ENCODE measurements at regions not wholly inside any gene's neighbourhood (a gene's known extent, or its start where the extent isn't known, plus 50 kb on each side); places are given as distances from the start of the nearest gene placed in this dataset.

- DNase-seq (ENCODE audit: low read depth in 2 of 2) = no peak
These were observed 645.7 kb upstream of the TENM4 start for GRCh38 chr11:80086496-80087055.

- no peak for DNase-seq (ENCODE audit: low read depth in 2 of 2)
These were observed 644.7 kb upstream of the TENM4 start for GRCh38 chr11:80085563-80085962.

GRCh38 chr11:80084608-80085007 is 643.8 kb upstream of the TENM4 start:
- no peak for DNase-seq (ENCODE audit: low read depth in 2 of 2)

GRCh38 chr11:80083531-80083951 is 642.7 kb upstream of the TENM4 start:
- no peak for DNase-seq (ENCODE audit: low read depth in 2 of 2)

GRCh38 chr11:80082406-80082805 is 641.6 kb upstream of the TENM4 start:
- no peak for DNase-seq (ENCODE audit: low read depth in 2 of 2)

- no peak for DNase-seq (ENCODE audit: low read depth in 2 of 2)
These were observed 636.3 kb upstream of the TENM4 start for GRCh38 chr11:80077113-80077512.

- no peak for DNase-seq (ENCODE audit: low read depth in 2 of 2)
These were observed 634.0 kb upstream of the TENM4 start for GRCh38 chr11:80074837-80075236.

GRCh38 chr11:80066291-80066690 is 625.5 kb upstream of the TENM4 start:
- DNase-seq (ENCODE audit: low read depth in 2 of 2) = no peak

GRCh38 chr11:80065086-80065485 is 624.3 kb upstream of the TENM4 start:
- no peak for DNase-seq (ENCODE audit: low read depth in 2 of 2)

- no peak for DNase-seq (ENCODE audit: low read depth in 2 of 2)
These were observed 620.2 kb upstream of the TENM4 start for GRCh38 chr11:80061056-80061455.

GRCh38 chr11:80054582-80055165 is 613.8 kb upstream of the TENM4 start:
- DNase-seq (ENCODE audit: low read depth in 2 of 2) = no peak

GRCh38 chr11:80048513-80048912 is 607.7 kb upstream of the TENM4 start:
- DNase-seq (ENCODE audit: low read depth in 2 of 2) = no peak

- DNase-seq (ENCODE audit: low read depth in 2 of 2) = no peak
These were observed 600.5 kb upstream of the TENM4 start for GRCh38 chr11:80041136-80042000.

GRCh38 chr11:80034801-80035200 is 594.0 kb upstream of the TENM4 start:
- DNase-seq (ENCODE audit: low read depth in 2 of 2) = no peak

GRCh38 chr11:80031014-80031600 is 590.3 kb upstream of the TENM4 start:
- DNase-seq (ENCODE audit: low read depth in 2 of 2) = no peak

- no peak for DNase-seq (ENCODE audit: low read depth in 2 of 2)
These were observed 588.2 kb upstream of the TENM4 start for GRCh38 chr11:80028998-80029397.

GRCh38 chr11:80024119-80024518 is 583.3 kb upstream of the TENM4 start:
- no peak for DNase-seq (ENCODE audit: low read depth in 2 of 2)

GRCh38 chr11:80023386-80023785 is 582.6 kb upstream of the TENM4 start:
- no peak for DNase-seq (ENCODE audit: low read depth in 2 of 2)

- no peak for DNase-seq (ENCODE audit: low read depth in 2 of 2)
These were observed 569.7 kb upstream of the TENM4 start for GRCh38 chr11:80010536-80010935.

GRCh38 chr11:80009081-80009480 is 568.3 kb upstream of the TENM4 start:
- DNase-seq (ENCODE audit: low read depth in 2 of 2) = no peak

- no peak for DNase-seq (ENCODE audit: low read depth in 2 of 2)
These were observed 566.8 kb upstream of the TENM4 start for GRCh38 chr11:80007616-80008015.

GRCh38 chr11:79990141-79990540 is 549.3 kb upstream of the TENM4 start:
- no peak for DNase-seq (ENCODE audit: low read depth in 2 of 2)

GRCh38 chr11:79982185-79982584 is 541.4 kb upstream of the TENM4 start:
- DNase-seq (ENCODE audit: low read depth in 2 of 2) = no peak
